NOMO-1 (cell line): ENCODE measurements at regions not wholly inside any gene's neighbourhood (a gene's known extent, or its start where the extent isn't known, plus 50 kb on each side); places are given as distances from the start of the nearest gene placed in this dataset.
"Not testable (repeated sequence)": the region's sequence is repeated elsewhere in the genome, so short reads cannot be mapped to it uniquely, and the experiment has no call there.

Source experiments
- DNase-seq, 2 experiments: peaks; one replicate each; lab custom pipeline; 2025; ENCODE audit not compliant: unreplicated experiment in 2 of 2; lab: John Stamatoyannopoulos, UW

DNA sequence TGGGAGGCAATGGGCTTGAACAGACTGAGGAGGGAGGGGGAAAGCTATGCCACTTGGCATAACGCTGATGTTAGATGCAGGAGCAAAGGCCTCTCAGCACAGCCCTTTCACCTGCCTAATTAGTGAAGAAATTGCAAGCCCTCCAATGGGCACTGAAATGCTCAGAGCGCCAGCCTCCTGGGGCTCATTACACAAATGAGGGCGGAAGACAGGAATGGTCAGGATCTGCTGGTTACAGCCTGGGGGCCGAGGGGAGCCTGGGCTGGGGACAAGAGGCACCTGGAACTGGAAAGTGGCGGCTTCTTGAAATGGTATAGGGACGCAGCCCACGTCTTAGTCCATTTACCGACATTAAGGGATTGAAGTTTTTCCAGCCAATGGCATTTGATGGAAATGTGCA, 50.2 kb upstream of the PLET1 start:
- no peak for DNase-seq

DNA sequence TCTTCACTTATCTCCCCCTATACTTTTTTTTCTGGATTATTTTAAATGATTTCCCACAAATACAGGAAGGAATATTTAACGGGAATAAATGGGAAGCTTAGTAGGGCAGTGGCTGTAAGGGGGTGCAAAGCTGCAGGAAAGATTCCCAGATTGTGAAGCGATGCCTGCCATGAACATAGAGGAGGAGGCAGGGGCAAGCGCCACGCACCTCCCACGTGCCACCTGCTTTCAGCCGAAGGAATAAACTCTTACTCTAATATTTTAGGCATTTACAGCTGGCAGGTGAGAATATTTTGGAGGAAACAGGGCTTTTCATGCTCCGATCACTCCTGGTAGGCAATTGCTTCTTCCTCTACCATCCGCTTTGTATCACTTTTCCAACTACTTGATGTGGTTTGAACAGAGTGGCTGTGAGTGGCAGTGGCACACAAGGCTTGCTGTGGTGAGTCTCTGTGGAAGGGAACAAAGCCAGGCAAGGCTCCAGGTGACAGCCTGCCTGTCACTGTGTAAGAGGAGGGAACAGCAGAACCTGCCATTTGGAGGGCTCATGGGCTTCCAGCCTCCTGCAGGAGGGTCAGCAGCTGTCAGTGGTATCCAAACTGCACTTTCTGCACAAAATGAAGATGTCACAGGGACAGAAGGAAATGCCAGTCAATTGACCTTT, 54.5 kb upstream of the PLET1 start:
- DNase-seq, result no peak

GRCh38 chr11:112315861-112316739, 55.4 kb upstream of the PLET1 start:
- DNase-seq, result no peak

- DNase-seq, result no peak
Measured at GRCh38 chr11:112316971-112317370, 56.3 kb upstream of the PLET1 start.

GRCh38 chr11:112318184-112318591, 57.5 kb upstream of the PLET1 start:
- no peak for DNase-seq

DNA sequence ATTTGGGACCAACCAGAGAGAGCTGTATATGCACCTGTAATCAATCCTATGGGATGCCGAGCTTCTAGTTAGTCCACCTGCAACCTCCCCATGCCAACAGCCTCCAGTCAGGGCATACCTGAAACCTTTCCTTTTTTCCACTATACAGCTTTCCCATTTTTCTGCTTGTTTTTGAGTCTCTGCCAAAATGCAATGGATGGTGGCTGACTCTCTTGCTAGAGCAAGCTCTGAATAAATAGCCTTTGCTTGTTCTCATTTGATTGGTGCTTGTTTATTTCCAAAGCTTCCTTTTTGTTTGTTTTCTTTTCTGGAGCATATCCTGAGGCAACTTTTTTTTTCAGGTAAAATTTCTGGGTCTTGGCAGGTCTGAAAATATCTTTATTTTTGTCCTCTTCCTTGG, 58.0 kb upstream of the PLET1 start:
- no peak for DNase-seq

DNA sequence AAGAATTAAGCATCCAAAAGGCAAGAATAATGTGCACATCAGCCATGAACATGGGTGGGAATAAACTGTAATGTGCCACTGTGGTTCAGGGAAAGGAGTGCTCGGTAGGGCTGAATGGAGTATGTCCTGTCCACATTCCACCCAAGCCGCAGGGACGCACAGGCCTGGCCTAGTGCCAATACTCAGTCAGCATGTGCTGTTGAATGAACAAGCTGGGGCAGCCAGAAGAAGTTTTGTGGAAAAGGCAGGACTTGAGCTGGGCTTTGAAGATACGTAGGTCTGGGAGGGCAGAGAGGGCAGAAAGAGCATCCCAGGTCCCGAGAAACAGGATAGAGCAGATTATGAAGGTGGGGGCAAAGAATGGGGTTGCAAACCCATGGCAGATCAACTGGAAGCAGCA, 60.0 kb upstream of the PLET1 start:
- DNase-seq, result no peak

- DNase-seq, result peak; percentile 88 to 92
Measured at GRCh38 chr11:112321501-112322172, 61.0 kb upstream of the PLET1 start.

- DNase-seq, result no peak
Measured at GRCh38 chr11:112322173-112322790, 61.6 kb upstream of the PLET1 start.

- DNase-seq, result peak; percentile 66 to 71
Measured at GRCh38 chr11:112334381-112334780, 73.7 kb upstream of the PLET1 start.

- no peak for DNase-seq
Measured at GRCh38 chr11:112336356-112336886, 75.8 kb upstream of the PLET1 start.

- DNase-seq, result no peak
Measured at GRCh38 chr11:112339566-112339965, 78.9 kb upstream of the PLET1 start.

DNA sequence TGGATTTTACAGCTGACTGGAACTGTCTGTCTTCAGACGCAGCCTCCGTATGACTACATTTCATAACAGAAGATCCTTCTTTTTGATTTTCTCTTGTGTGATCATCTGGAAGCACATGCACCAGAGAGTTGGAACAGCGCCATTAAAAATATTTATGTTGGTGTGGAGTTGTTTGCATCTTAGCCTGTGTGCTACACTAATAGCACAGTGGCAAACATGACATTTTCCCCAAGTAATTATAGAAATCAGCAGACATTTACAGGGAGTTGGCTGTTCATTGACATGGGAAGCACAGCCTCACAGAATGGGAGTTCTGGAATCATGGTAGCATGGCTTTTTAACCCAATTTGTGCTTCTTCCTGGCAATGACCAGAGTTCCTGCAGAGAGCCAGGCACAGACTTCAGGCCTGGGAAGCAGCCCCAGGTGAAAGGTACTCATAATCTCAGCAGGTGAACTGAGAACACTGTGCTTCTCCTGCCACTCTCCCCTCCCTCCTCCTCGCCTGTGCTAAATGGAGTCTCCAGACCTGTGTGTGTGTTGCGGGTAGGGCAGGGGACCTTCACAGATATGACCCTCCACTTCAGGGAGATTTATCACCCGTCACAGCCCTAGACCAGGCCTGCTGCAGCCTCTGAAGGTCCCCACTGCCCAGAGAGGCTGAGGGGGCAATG, 82.8 kb upstream of the PLET1 start:
- DNase-seq, result no peak

DNA sequence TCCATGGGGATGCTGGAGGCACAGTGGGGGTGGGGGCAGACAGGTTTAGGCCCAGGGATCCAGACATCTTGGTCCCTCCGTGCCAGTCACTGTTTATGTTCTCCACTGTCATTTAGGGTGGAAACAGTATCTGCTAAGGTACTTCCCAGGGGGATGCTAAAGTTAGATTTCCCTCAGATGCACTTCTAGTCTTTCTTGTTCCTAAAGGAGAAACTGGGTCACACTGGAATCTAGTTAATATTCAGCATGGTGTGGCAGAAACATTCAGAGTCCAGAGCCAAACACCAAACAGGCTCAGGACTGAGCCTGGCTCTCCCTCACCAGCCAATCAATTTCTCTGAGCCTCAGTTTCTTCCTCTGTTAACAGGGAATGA, 83.4 kb upstream of the PLET1 start:
- DNase-seq, result no peak

DNA sequence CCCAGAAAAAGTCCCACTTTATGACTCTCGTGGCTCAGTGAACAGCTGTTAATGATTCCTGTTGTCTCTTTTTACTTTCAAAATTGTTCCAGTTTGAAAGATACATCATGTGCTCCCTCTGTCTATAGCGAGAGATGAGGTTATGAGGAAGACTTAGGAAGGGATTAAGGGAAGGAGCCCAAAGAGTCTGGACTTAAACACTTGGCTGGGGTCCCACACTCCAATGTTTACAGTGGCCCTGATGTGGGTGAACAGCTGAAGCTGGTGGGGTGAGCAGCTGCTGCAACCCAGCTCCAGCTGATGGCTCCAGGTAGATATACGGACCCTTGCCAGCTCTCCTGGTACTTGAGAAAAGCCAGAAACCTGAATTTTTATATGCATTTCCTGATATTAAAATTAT, 84.5 kb upstream of the PLET1 start:
- no peak for DNase-seq

GRCh38 chr11:112345706-112346105, 85.0 kb upstream of the PLET1 start:
- no peak for DNase-seq

- no peak for DNase-seq
Measured at GRCh38 chr11:112346586-112346985, 85.9 kb upstream of the PLET1 start.

GRCh38 chr11:112348480-112349029, 87.9 kb upstream of the PLET1 start:
- DNase-seq, result peak; percentile 10 to 14

DNA sequence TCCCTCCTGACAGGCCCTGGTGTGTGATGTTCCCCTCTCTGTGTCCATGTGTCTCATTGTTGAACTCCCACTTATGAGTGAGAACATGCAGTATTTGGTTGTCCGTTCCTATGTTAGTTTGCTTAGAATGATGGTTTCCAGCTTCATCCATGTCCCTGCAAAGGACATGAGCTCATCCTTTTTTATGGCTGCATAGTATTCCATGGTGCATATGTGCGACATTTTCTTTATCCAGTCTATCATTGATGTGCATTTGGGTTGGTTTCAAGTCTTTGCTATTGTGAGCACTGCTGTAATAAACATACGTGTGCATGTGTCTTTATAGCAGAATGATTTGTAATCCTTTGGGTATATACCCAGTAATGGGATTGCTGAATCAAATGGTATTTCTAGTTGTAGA, 90.8 kb upstream of the PLET1 start:
- not testable (repeated sequence) for DNase-seq

DNA sequence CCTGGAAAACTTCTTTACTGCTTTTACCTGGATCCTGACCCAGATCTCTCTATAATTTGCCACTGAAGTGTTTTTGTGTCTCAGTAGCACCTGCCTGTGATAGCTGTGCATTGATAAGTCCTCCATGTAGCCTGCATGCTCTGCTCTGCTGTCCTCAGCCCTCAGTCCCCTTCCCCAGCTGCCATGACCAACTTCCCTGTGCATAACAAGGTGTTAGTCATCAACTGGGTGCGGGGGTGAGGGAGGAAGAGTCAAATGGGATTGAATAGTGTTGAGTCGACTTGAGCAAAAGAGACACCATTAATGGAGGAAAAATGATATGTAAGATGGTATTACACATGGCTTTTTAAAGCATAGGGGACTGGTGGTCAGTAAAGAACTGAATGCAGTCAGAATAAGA, 92.2 kb upstream of the PLET1 start:
- DNase-seq, result no peak
